ENCODE measurements at regions not wholly inside any gene's neighbourhood (a gene's known extent, or its start where the extent isn't known, plus 50 kb on each side); places are given as distances from the start of the nearest gene placed in this dataset.

DNA sequence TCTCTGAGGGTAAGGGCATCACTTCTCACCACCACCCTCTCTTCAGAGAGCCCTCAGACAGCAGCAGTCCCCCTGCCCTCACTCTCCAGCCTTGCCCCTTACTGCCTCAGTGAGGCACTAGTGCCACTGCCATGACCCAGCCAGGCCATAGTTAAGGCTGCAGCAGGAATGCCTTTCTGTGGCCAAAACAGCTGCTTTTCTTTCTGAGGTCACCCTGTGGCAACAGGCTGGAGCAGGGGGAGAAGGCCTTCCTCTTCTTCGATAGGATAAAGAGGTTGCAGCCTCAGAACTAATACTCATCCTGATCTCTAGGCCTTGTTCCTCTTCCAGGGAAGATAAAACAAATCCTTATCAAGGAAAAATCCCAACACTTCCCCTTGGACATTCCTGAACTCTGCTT is 56.8 kb upstream of the ECI2 start:
- TF ChIP-seq, protein P1, sequence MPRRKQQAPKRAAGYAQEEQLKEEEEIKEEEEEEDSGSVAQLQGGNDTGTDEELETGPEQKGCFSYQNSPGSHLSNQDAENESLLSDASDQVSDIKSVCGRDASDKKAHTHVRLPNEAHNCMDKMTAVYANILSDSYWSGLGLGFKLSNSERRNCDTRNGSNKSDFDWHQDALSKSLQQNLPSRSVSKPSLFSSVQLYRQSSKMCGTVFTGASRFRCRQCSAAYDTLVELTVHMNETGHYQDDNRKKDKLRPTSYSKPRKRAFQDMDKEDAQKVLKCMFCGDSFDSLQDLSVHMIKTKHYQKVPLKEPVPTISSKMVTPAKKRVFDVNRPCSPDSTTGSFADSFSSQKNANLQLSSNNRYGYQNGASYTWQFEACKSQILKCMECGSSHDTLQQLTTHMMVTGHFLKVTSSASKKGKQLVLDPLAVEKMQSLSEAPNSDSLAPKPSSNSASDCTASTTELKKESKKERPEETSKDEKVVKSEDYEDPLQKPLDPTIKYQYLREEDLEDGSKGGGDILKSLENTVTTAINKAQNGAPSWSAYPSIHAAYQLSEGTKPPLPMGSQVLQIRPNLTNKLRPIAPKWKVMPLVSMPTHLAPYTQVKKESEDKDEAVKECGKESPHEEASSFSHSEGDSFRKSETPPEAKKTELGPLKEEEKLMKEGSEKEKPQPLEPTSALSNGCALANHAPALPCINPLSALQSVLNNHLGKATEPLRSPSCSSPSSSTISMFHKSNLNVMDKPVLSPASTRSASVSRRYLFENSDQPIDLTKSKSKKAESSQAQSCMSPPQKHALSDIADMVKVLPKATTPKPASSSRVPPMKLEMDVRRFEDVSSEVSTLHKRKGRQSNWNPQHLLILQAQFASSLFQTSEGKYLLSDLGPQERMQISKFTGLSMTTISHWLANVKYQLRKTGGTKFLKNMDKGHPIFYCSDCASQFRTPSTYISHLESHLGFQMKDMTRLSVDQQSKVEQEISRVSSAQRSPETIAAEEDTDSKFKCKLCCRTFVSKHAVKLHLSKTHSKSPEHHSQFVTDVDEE (CRISPR knock-in tag; IDR thresholded peaks at IDR 0.05) = no peak
- no peak for TF ChIP-seq ZNF70 (CRISPR knock-in tag; IDR thresholded peaks at IDR 0.05)
- no peak for TF ChIP-seq ZNF8 (CRISPR knock-in tag; IDR thresholded peaks at IDR 0.05)
- TF ChIP-seq ZFP30 (CRISPR knock-in tag; IDR thresholded peaks at IDR 0.05) = no peak
- TF ChIP-seq RARB (CRISPR knock-in tag; IDR thresholded peaks at IDR 0.05) = no peak

All from SK-N-SH treated with all-trans-retinoic acid at 6 μM for 48 hours (cell line).